ENCODE measurements at regions not wholly inside any gene's neighbourhood (a gene's known extent, or its start where the extent isn't known, plus 50 kb on each side); places are given as distances from the start of the nearest gene placed in this dataset.

DNA sequence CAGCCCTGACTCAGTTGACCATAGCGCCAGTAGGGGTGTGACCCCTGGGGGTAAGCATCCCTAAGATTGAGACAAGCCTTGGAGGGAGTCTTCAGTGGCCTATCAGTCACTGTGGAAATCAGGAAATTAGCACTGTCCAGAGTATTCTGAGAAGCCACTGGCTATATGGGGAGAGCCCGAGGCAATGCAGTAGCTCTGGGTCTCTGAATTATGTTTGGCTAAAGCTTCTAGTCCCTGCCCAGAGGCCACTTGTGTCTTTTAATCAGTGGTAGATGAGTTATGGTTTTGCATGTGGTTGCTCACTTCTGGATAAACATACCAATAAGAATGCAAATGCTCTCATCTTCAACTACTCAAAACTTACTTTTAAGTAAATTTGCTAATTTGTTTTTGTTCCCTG, 100.6 kb upstream of the TOX3 start (continued):
- TF ChIP-seq, protein P1, sequence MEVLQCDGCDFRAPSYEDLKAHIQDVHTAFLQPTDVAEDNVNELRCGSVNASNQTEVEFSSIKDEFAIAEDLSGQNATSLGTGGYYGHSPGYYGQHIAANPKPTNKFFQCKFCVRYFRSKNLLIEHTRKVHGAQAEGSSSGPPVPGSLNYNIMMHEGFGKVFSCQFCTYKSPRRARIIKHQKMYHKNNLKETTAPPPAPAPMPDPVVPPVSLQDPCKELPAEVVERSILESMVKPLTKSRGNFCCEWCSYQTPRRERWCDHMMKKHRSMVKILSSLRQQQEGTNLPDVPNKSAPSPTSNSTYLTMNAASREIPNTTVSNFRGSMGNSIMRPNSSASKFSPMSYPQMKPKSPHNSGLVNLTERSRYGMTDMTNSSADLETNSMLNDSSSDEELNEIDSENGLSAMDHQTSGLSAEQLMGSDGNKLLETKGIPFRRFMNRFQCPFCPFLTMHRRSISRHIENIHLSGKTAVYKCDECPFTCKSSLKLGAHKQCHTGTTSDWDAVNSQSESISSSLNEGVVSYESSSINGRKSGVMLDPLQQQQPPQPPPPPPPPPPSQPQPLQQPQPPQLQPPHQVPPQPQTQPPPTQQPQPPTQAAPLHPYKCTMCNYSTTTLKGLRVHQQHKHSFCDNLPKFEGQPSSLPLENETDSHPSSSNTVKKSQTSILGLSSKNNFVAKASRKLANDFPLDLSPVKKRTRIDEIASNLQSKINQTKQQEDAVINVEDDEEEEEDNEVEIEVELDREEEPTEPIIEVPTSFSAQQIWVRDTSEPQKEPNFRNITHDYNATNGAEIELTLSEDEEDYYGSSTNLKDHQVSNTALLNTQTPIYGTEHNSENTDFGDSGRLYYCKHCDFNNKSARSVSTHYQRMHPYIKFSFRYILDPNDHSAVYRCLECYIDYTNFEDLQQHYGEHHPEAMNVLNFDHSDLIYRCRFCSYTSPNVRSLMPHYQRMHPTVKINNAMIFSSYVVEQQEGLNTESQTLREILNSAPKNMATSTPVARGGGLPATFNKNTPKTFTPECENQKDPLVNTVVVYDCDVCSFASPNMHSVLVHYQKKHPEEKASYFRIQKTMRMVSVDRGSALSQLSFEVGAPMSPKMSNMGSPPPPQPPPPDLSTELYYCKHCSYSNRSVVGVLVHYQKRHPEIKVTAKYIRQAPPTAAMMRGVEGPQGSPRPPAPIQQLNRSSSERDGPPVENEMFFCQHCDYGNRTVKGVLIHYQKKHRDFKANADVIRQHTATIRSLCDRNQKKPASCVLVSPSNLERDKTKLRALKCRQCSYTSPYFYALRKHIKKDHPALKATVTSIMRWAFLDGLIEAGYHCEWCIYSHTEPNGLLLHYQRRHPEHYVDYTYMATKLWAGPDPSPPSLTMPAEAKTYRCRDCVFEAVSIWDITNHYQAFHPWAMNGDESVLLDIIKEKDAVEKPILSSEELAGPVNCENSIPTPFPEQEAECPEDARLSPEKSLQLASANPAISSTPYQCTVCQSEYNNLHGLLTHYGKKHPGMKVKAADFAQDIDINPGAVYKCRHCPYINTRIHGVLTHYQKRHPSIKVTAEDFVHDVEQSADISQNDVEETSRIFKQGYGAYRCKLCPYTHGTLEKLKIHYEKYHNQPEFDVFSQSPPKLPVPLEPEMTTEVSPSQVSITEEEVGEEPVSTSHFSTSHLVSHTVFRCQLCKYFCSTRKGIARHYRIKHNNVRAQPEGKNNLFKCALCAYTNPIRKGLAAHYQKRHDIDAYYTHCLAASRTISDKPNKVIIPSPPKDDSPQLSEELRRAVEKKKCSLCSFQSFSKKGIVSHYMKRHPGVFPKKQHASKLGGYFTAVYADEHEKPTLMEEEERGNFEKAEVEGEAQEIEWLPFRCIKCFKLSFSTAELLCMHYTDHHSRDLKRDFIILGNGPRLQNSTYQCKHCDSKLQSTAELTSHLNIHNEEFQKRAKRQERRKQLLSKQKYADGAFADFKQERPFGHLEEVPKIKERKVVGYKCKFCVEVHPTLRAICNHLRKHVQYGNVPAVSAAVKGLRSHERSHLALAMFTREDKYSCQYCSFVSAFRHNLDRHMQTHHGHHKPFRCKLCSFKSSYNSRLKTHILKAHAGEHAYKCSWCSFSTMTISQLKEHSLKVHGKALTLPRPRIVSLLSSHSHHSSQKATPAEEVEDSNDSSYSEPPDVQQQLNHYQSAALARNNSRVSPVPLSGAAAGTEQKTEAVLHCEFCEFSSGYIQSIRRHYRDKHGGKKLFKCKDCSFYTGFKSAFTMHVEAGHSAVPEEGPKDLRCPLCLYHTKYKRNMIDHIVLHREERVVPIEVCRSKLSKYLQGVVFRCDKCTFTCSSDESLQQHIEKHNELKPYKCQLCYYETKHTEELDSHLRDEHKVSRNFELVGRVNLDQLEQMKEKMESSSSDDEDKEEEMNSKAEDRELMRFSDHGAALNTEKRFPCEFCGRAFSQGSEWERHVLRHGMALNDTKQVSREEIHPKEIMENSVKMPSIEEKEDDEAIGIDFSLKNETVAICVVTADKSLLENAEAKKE (CRISPR knock-in tag; IDR thresholded peaks at IDR 0.05), result no peak
- no peak for TF ChIP-seq POLR2AphosphoS5 (IDR thresholded peaks at IDR 0.05; ENCODE audit: low read depth)

DNA sequence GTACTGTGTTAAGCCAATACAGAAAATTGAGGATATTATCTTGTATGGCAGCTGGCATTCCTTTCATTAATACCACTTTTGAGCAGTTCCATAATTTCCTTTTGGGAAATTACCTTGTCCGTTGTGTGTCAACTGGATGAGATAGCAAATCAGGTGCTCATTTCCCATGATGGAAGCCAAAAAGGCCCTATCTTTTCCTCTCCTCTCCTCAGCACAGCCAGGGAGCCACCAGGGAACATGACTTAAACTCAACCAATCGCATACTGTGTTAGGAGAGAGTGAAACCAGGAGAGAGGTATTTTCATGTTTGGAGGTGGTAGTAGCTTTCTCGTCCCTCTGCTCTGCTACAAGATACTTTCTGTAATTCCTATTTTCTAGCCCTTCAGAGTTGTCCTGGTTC, 96.1 kb upstream of the TOX3 start:
- no peaks in the 10 kb centered on the region for H3K36me3 Mint-ChIP-seq (ENCODE audit: low read depth)
- ATAC-seq, result no peak
- H3K27ac Mint-ChIP-seq, result no peak overlapping the region
- TF ChIP-seq STAT1 (IDR thresholded peaks at IDR 0.05; ENCODE audit: unreplicated experiment) (no peak), NANOG (IDR thresholded peaks at IDR 0.05; ENCODE audit: borderline replicate concordance) (no peak), POLR2AphosphoS5 (IDR thresholded peaks at IDR 0.05; ENCODE audit: low read depth) (no peak), ZNF114 (CRISPR knock-in tag; IDR thresholded peaks at IDR 0.05) (no peak), CREB1 (CRISPR knock-in tag; IDR thresholded peaks at IDR 0.05; ENCODE audit: low read depth) (no peak), ZNF331 (CRISPR knock-in tag; IDR thresholded peaks at IDR 0.05; ENCODE audit: low read depth) (no peak), EZH2 (IDR thresholded peaks at IDR 0.05; ENCODE audit: low read depth, unreplicated experiment) (no peak)
- TF ChIP-seq, protein P1 (CRISPR knock-in tag; IDR thresholded peaks at IDR 0.05), result no peak
- TF ChIP-seq, protein P2, sequence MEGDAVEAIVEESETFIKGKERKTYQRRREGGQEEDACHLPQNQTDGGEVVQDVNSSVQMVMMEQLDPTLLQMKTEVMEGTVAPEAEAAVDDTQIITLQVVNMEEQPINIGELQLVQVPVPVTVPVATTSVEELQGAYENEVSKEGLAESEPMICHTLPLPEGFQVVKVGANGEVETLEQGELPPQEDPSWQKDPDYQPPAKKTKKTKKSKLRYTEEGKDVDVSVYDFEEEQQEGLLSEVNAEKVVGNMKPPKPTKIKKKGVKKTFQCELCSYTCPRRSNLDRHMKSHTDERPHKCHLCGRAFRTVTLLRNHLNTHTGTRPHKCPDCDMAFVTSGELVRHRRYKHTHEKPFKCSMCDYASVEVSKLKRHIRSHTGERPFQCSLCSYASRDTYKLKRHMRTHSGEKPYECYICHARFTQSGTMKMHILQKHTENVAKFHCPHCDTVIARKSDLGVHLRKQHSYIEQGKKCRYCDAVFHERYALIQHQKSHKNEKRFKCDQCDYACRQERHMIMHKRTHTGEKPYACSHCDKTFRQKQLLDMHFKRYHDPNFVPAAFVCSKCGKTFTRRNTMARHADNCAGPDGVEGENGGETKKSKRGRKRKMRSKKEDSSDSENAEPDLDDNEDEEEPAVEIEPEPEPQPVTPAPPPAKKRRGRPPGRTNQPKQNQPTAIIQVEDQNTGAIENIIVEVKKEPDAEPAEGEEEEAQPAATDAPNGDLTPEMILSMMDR (conservative IDR thresholded peaks at IDR 0.05; ENCODE audit: low read depth in 2 of 2), result no peak

More for the DNA sequence above, 96.1 kb upstream of the TOX3 start:
- no peak overlapping the region for H2AFZ ChIP-seq
- no peak overlapping the region for H3K27ac ChIP-seq (ENCODE audit: low read depth)
- no peaks in the 10 kb centered on the region for H4K20me1 ChIP-seq (replicated peaks; ENCODE audit: insufficient read depth)
- H3K36me3 ChIP-seq (ENCODE audit: insufficient read depth), result no peaks in the 10 kb centered on the region
- H3K79me2 ChIP-seq (replicated peaks; ENCODE audit: insufficient read depth), result no peaks in the 10 kb centered on the region
- peaks cover 18% of the 10 kb centered on the region for H3K4me1 ChIP-seq (ENCODE audit: insufficient read depth)
- H3K9me2 ChIP-seq (ENCODE audit: insufficient read depth), result peaks cover 3% of the 10 kb centered on the region; the same call in 1 of the 2 replicates
- H3K27me3 ChIP-seq (ENCODE audit: insufficient read depth), result no peaks in the 10 kb centered on the region
- H3F3A ChIP-seq (replicated peaks; ENCODE audit: low read depth), result no peaks in the 10 kb centered on the region
- Mint-ChIP-seq H3K27me3 (ENCODE audit: insufficient read depth, low read depth, poor library complexity) (peaks cover 2% of the 10 kb centered on the region), H3K4me3 (no peak overlapping the region), H3K4me1 (peaks cover 22% of the 10 kb centered on the region), H3K9me3 (no peaks in the 10 kb centered on the region; the same call in 2 of the 3 replicates)
- no peak for DNase-seq (ENCODE audit: low spot score)
- H3K4me2 ChIP-seq, result no peak overlapping the region
- H3K4me3 ChIP-seq, result no peak overlapping the region

Data from GM23338 (cell line).